Right lobe of liver (tissue), 6 donors: ENCODE measurements at regions not wholly inside any gene's neighbourhood (a gene's known extent, or its start where the extent isn't known, plus 50 kb on each side); places are given as distances from the start of the nearest gene placed in this dataset.

Experiments used
- ATAC-seq, 4 donors: fragments of 200-7000 bp; cut with Tn5 transposase; one replicate each; pipeline ENCODE4 v1.9.1; 2020; ENCODE audit warnings: mild to moderate bottlenecking in 4 of 4, moderate library complexity in 4 of 4
- DNase-seq, 3 donors: peaks; one replicate each; pipeline ENCODE4 v3.0.0-alpha.2; 2020
- H3K27ac ChIP-seq, 3 donors: fragments of 200-600 bp; one replicate each; pipeline ENCODE4 v1.8.0; 2022
- H3K27me3 ChIP-seq, 2 donors: fragments of 200-600 bp; one replicate each; pipeline ENCODE4 v1.8.0; 2022
- H3K36me3 ChIP-seq, 4 donors: fragments of 200-600 bp; sonication (generic) in 1 of 4; one replicate each; pipeline versions ENCODE4 v1.5.1 to v1.8.0; 2017 to 2022; ENCODE audit warnings: control low read depth in 1 of 4
- H3K4me1 ChIP-seq, 4 donors: fragments of 200-600 bp; sonication (generic) in 1 of 4; one replicate each; pipeline versions ENCODE4 v1.5.1 to v1.8.0; 2017 to 2022; ENCODE audit warnings: control low read depth in 1 of 4
- H3K4me3 ChIP-seq, 3 donors: fragments of 200-600 bp; one replicate each; pipeline ENCODE4 v1.8.0; 2022
- H3K9me3 ChIP-seq, 4 donors: fragments of 200-600 bp; sonication (generic) in 1 of 4; one replicate each; pipeline versions ENCODE4 v1.5.1 to v1.8.0; 2017 to 2022; ENCODE audit warnings: control low read depth in 1 of 4
- CTCF ChIP-seq, 4 donors: fragments of 200-600 bp in 3 of 4; fragments of 450-650 bp in 1 of 4; IDR thresholded peaks; one replicate each; pipeline versions ENCODE4 v1.5.1 to v1.8.0; 2016 to 2022; ENCODE audit warnings: antibody characterized with exemption in 4 of 4, mild to moderate bottlenecking in 2 of 4
- POLR2A ChIP-seq: fragments of 450-650 bp; IDR thresholded peaks from one replicate; pipeline ENCODE4 v1.6.1; 2017; ENCODE audit warnings: antibody characterized with exemption, mild to moderate bottlenecking
- WGBS: methylation state at CpG from one replicate; pipeline ENCODE4 v1.1.6; 2018; ENCODE audit warnings: low coverage, low lambda C conversion rate; ENCODE audit not compliant: insufficient coverage; ENCODE audit errors: missing lambda C conversion rate; 5-methylcytosine and 5-hydroxymethylcytosine counted together
- intact Hi-C, 2 donors: fragments of 100-400 bp; cut with DNase I; formaldehyde crosslinking; loops; one replicate each; pipeline versions ENCODE4 v1.11.2 to v1.14.1; 2022
- donor health status: DM: no; HTN: yes; CAD: no.
- donor health status: DM: no; HTN: no; CAD: no.
- donor health status: DM: no; HTN: no; CAD: no.
- donor health status: DM: no; HTN: yes; CAD: no.
- donor health status: DM: no; HTN: yes; CAD: no.

- ATAC-seq (no peak), DNase-seq (no peak)
- Histone ChIP-seq H3K27ac (no peak overlapping the region), H3K4me1 (peaks cover 0 to 4% (median 0%) of the 10 kb centered on the region in 4 donors), H3K36me3 (no peaks in the 10 kb centered on the region), H3K9me3 (no peaks in the 10 kb centered on the region), H3K4me3 (no peak overlapping the region), H3K27me3 (no peaks in the 10 kb centered on the region)
- WGBS: 55% methylated on average over 3 of the region's 8 CpGs
- intact Hi-C loops: no loop called here
- TF ChIP-seq CTCF (IDR thresholded peaks at IDR 0.05) (no peak), POLR2A (no peak)
Measured at GRCh38 chr3:22371036-22371435, 620.0 kb upstream of the ZNF385D start.

GRCh38 chr3:22371607-22372291 lies 620.7 kb upstream of the ZNF385D start:
- Histone ChIP-seq H3K9me3 (no peaks in the 10 kb centered on the region), H3K27me3 (no peaks in the 10 kb centered on the region), H3K4me3 (no peak overlapping the region), H3K4me1 (peaks cover 0 to 4% (median 0%) of the 10 kb centered on the region in 4 donors), H3K27ac (no peak overlapping the region), H3K36me3 (no peaks in the 10 kb centered on the region)
- TF ChIP-seq CTCF (IDR thresholded peaks at IDR 0.05): no peak
- no peak for TF ChIP-seq POLR2A
- intact Hi-C loops: no loop called here
- ATAC-seq (no peak), DNase-seq (peak in 1 of 3 donors; percentile 11)
- WGBS: 5% methylated on average over 18 of the region's 23 CpGs

GRCh38 chr3:22372292-22373062 lies 621.5 kb upstream of the ZNF385D start:
- H3K27me3 ChIP-seq: no peaks in the 10 kb centered on the region
- no peak for ATAC-seq
- H3K4me1 ChIP-seq: peaks cover 0 to 4% (median 0%) of the 10 kb centered on the region in 4 donors
- H3K9me3 ChIP-seq: no peaks in the 10 kb centered on the region
- intact Hi-C loops: no loop called here
- H3K4me3 ChIP-seq: no peak overlapping the region
- no peaks in the 10 kb centered on the region for H3K36me3 ChIP-seq
- TF ChIP-seq CTCF (IDR thresholded peaks at IDR 0.05) (no peak), POLR2A (no peak)
- peak in 2 of 3 donors; percentile 10 to 45 for DNase-seq
- 6% methylated on average over 38 of the region's 74 CpGs for WGBS
- no peak overlapping the region for H3K27ac ChIP-seq

- Histone ChIP-seq H3K36me3 (no peaks in the 10 kb centered on the region), H3K4me3 (no peak overlapping the region), H3K4me1 (peaks cover 0 to 4% (median 0%) of the 10 kb centered on the region in 4 donors), H3K9me3 (no peaks in the 10 kb centered on the region), H3K27ac (no peak overlapping the region), H3K27me3 (no peaks in the 10 kb centered on the region)
- WGBS: 87% methylated on average over 5 of the region's 5 CpGs
- no peak for DNase-seq
- no peak for ATAC-seq
- intact Hi-C loops: no loop called here
- TF ChIP-seq CTCF (IDR thresholded peaks at IDR 0.05) (no peak), POLR2A (no peak)
Measured at GRCh38 chr3:22373182-22373581, 622.2 kb upstream of the ZNF385D start.
